ENCODE measurements at regions not wholly inside any gene's neighbourhood (a gene's known extent, or its start where the extent isn't known, plus 50 kb on each side); places are given as distances from the start of the nearest gene placed in this dataset.

GRCh38 chr2:145638675-145639074 lies 1118.8 kb upstream of the ZEB2 start:
- no peak for DNase-seq

GRCh38 chr2:145635706-145636427 lies 1115.9 kb upstream of the ZEB2 start:
- no peak for DNase-seq

- DNase-seq: no peak
Observed at GRCh38 chr2:145631561-145631960, 1111.6 kb upstream of the ZEB2 start.

- no peak for DNase-seq
Observed at GRCh38 chr2:145626301-145626700, 1106.4 kb upstream of the ZEB2 start.

GRCh38 chr2:145625111-145625510 lies 1105.2 kb upstream of the ZEB2 start:
- no peak for DNase-seq

DNA sequence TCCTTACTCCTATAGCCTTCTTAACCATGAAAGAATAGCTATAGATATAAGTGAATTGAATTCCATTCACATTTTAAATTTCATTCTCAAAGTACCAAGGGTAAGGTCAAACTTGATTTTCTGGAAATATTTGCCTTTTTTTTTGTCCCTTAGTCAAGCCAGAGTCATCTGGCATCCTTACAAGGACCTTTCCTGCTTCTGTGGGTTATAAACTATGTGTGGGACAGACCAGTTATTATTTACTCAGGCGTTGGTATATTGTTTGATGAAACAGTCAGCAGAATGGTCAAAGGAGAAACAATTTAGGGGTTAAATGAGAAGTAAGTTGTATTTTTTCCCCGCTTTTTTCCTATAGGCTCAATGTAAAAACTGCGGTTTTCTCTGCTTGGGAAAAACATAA lies 1103.2 kb upstream of the ZEB2 start:
- DNase-seq: no peak

- no peak for DNase-seq
Observed at GRCh38 chr2:145622285-145622684, 1102.4 kb upstream of the ZEB2 start.

- DNase-seq: no peak
Observed at GRCh38 chr2:145617906-145618305, 1098.0 kb upstream of the ZEB2 start.

DNA sequence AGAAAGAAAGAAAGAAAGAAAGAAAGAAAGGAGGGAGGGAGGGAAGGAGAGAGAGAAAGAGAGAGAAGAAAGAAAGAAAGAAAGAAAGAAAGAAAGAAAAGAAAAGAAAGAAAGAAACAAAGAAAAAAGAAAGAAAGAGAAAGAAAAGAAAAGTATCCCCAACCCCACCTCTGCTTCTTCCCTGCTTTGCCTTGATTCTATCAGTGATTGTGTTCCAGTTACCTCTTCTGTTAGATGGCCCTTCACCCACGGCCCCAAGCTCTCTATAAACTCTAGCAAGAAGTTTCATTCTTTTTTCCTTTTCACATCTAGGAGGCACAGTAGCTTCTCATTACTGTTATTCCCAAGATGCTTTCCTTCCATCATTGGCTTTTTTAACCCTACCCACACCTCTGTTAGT lies 1097.5 kb upstream of the ZEB2 start:
- no peak for DNase-seq

DNA sequence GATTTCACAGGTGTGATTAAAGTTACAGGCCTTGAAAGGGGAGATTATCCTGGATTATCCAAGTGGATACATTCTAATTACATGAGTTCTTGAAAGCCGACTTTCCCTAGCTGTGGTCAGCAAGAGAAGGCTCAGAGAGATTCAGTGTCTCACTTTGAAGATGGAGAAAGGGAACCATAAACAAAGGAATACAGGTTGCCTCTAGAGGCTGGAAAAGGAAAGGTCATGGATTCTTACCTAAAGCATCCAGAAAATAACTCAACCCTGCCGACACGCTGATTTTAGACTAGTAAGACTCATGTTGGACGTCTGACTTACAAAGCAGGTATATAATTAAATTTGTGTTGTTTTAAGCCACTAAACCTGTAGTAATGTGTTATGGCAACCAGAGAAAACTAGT lies 1095.7 kb upstream of the ZEB2 start:
- DNase-seq: no peak

DNA sequence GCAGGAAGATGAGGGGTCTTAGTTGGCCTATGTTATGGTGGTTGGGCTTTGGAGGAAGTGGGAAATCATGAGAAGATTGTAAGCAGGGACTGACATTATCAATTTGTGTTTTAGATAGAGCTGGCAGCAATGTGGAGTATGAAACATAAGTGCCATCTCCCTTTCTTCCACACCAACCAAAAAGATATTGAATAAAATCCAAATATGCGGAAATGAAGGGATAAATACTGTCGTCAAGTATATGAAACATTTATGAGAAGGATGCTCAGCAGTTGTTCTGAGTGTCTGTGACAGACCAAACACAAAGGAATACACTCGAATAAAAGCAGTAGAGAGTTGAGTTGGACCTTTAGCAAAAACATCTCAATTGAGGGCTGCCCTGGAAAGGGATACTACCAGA lies 1090.0 kb upstream of the ZEB2 start:
- DNase-seq: no peak

- no peak for DNase-seq
Observed at GRCh38 chr2:145601361-145601925, 1081.5 kb upstream of the ZEB2 start.

- no peak for DNase-seq
Observed at GRCh38 chr2:145600811-145601210, 1080.9 kb upstream of the ZEB2 start.

DNA sequence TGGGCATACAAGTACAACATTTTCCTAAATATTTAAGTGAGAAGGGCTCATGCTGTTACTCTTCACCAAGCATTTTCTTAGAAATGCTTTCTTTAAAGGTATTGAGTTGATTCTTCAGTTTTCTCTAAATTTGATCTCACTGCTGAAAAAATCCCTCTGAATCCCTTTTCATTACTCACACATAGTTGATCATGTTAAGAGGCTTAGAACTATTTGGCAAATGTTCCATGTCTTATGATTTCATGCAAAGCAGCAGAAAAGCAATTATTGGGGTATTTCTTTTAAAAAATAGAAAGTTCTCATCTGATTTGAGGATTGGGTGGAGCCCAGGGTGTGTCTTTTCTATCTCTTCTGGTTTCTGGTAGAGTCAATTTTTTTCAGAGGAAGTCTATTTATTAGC lies 1079.8 kb upstream of the ZEB2 start:
- no peak for DNase-seq

DNA sequence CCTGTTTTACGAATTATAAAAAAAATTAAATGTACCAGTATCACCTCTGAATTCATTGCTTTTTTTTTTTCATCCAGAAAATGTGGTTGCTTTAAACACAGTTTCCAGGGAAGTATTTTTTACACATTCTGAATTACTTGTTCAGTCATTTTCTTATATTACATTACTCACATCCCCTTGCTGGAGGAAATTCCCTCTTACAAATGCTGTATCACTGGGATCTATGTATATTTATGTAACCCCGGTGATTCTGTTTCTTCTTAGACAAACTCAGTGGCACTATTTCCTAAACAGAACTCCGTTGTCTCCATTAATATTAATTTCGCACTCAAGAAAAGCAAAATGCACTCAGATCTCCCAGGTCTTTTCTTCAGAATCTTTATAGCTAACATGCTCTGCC lies 1078.5 kb upstream of the ZEB2 start:
- no peak for DNase-seq

- no peak for DNase-seq
Observed at GRCh38 chr2:145597809-145598208, 1077.9 kb upstream of the ZEB2 start.

DNA sequence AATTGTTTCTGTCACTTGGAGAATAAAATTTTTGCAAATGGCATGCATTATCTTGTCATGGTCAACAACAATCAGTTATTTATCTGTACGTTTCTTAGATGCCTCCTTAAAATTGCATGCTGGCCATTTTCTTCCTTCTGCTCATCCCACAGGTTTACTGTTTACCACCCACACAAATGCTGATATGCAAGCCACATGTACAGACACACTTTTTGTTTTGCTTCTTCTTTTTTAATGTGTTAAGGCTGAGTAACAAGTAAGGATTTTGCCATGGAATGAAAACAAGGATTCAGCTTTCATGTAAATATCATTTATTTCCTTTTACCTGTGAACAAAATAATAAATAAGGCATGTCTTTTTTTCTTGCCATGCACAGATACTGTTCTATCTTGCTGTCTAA lies 1077.1 kb upstream of the ZEB2 start:
- no peak for DNase-seq

- DNase-seq: peak; percentile 5
Observed at GRCh38 chr2:145596416-145596815, 1076.5 kb upstream of the ZEB2 start.

- no peak for DNase-seq
Observed at GRCh38 chr2:145595296-145595695, 1075.4 kb upstream of the ZEB2 start.

- DNase-seq: no peak
Observed at GRCh38 chr2:145593991-145594614, 1074.2 kb upstream of the ZEB2 start.

- DNase-seq: no peak
Observed at GRCh38 chr2:145593280-145593679, 1073.4 kb upstream of the ZEB2 start.

- no peak for DNase-seq
Observed at GRCh38 chr2:145592361-145592760, 1072.4 kb upstream of the ZEB2 start.

DNA sequence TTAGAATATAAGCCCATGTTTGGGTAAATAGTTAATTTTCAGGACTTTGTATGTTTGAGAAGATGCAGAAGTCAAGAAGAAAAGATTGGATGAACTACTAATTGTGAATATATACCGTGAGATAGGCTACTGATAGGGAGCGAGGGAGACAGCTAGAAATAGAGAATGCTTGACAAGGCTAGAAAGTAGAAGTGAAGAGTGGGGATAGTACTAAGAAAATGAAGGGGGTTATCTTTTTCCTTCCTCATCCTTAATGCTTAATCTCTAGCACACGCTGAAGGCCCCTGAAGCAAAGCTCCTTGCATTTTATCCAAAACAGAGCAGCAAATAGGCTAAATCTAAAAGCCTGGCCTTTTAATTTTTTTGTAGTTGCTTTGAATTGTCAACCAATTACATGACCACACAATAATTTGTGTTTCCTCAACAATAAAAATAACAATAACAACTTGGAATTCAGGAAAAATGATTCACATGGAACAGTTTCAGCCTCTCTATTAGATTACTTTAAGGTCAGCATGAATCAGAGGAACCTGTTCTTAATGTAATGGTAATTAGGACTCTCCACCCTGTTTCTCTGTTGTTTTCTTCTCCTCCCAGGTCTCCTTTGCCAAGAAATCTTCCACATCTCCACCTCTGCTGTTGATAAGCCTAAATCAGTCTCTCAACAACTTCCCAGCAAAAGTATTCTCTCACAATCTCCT lies 1071.3 kb upstream of the ZEB2 start:
- no peak for DNase-seq

- DNase-seq: no peak
Observed at GRCh38 chr2:145587922-145588321, 1068.0 kb upstream of the ZEB2 start.

Measured in midbrain (tissue), 1 donor.